NCI-H2196 (cell line): ENCODE measurements at regions not wholly inside any gene's neighbourhood (a gene's known extent, or its start where the extent isn't known, plus 50 kb on each side); places are given as distances from the start of the nearest gene placed in this dataset.
"Not testable (repeated sequence)": the region's sequence is repeated elsewhere in the genome, so short reads cannot be mapped to it uniquely, and the experiment has no call there.

Experiments used
- DNase-seq: peaks from one replicate; lab custom pipeline; 2025; ENCODE audit not compliant: unreplicated experiment; lab: John Stamatoyannopoulos, UW

DNA sequence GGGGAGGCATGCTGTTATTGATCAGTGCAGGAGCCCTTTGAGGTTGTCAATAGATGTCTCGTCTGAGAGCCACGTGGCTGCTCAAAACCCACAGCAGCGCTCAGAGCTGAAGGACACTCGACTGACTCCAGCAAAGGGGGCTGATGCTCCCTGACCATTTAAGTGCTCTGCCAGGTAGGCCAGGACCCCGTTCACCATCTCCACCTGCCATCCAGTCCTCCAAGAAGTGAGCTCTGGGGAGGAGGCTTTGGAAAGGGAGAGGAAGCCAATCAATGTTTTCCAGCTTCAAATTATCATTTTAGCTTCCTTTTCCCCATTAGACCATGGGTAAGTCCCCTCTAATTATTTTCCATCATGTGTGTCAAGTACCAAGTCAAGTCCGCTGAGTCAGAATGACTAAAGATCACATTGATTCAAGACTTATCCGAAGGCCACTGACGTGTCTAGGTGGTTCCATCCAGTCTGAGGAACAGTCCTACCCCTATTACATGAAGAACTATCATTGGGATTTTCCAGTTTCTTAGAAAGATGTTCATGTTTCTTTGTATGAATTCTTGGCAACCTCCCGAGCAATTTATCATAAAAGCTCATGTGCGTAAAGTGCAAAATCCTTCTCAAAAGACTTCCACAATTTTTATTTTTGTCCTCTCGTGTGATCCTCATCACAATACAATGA, 302.6 kb upstream of the LYZL1 start:
- DNase-seq = no peak

DNA sequence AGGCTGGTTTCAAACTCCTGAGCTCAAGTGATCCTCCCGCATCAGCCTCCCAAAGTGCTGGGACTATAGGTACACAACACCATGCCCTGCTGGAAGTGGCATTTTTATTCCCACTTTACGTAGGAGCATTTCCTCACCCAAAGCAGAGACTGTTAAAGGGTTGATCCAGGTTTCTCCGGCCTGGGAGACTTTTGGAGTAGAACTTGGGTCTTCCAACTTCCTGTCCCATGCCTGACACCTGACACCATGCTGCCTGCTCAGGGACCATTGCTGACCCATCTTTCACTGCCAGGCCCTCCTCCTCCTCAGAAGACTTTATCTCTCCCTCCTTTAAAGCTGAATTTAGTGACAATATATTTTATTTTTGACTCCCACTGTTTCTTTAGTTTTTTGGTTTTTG, 302.0 kb upstream of the LYZL1 start:
- DNase-seq = no peak

DNA sequence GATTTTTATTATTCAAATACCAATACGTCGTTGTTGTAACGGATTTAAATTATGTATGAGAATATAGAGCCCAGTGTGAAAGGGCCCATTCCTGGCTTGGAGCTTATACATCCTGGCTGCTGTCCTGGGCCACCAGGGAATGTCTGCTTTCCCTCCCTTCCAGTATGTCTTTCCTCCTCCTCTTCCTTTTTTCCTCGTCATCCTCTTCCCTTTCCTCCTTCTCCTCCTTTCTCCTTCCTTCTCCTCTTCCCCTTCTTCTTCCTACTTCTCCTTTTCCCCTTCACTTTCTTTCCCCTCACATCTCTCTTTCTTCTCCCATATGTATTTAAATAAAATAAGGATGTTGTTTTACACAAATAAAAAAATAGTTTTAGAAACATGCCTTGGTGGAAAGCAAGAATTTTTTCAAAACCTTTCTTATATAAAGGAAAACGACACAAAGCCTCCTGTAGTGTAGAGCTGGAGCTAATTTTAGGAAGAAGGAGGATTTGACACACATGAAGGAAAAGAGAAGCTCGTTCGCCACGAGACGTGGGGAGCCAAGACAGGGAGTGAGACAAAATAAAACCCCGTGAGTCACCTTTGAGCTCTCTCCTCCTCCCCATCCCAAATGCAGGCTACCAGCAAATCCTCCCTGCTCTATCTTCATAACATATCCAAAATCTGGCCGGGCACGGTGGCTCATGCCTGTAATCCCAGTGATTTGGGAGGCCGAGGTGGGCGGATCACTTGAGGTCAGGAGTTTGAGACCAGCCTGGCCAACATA, 301.1 kb upstream of the LYZL1 start:
- DNase-seq = no peak

DNA sequence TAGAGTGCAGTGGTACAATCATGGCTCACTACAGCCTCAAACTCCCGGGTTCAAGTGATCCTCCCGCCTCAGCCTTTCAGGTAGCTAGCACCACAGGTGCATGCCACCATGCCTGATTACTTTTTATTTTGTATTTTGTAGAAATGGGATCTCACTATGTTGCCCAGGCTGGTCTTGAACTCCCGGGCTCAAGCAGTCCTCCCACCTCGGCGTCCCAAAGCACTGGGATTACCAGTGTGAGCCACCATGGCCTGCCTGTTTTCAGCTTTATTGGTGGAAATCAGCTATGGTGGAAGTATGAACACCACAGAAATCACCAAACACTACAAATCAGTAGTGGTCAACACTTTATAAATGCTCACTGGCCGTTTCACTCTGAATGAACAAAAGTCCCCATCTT, 299.9 kb upstream of the LYZL1 start:
- no peak for DNase-seq

DNA sequence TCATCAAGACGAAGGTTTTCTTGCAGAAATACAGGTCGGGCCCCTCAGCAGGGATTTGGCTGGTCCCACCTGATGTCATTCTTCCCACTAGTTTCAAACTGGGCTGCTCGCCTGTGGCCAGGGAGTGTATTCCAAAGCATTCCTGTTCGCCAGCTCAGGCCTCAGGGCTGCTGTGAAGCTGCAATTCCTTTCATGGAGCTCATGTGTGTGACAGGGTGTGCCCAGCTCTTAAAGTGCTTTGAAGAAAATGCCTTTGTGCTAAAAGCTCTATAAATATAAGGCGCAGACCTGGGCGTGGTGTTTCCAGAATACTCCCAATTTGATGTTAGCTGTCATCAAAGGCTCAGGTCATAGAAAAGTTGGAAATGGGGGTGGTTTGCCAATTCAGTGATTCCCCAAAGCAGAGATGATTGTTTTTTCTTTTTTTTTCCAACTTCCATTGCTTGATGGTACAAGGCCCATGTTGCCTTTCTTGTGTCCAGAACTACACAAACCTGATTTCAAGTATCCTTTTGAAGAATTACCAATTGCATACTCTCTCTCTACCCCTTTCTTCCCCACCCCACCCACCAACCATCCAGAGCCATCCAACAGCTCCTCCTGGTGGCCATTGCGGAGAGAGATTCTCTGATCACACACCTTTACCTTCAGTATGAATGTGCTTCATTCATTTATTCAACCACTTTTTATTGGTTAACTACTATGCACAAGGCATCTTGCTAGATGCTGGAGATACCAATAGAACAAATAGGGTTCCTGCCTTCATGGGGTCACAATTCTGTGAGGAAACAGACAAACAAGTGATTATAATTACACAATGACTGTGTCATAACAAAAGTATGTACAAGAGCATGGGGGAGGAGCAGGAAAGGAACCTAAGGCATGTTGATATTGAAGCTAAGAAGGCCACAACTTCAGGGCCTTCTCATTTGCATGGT, 297.3 kb upstream of the LYZL1 start:
- DNase-seq = peak; percentile 45

DNA sequence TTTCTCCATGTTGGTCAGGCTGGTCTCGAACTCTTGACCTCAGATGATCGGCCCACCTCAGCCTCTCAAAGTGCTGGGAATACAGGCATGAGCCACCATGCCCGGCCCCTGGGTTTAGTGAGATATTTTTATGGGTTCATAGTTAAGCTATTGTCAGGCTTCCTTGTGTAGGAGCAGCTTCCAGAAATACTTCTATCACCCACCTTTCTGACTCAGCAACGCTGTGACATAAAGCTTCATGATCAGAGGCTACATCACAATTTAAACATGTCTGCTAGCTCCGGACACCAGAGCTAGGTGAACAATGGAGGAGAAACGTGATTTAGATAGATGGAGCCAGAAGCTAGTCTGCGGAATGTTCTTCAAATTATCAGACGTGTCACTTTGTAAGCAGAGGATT, 295.8 kb upstream of the LYZL1 start:
- no peak for DNase-seq

DNA sequence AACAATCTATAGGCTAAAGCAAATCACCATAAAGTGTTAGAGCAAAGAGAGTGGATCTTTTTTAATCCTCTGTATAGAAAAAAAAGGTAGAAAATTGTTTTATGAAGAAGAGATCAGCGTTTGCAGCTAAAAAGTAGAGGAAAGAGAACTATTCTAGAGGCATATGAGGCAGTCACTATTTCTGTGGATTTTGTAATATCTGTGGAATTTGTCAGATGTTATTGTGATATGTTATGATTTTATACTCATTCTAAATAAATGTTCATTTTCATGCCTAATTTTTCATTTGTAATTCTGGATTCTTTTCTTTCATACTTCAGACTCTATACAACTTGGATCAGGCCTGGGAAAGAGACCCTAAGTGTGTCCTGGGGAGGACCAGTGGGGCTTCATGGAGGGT, 295.0 kb upstream of the LYZL1 start:
- DNase-seq = no peak

DNA sequence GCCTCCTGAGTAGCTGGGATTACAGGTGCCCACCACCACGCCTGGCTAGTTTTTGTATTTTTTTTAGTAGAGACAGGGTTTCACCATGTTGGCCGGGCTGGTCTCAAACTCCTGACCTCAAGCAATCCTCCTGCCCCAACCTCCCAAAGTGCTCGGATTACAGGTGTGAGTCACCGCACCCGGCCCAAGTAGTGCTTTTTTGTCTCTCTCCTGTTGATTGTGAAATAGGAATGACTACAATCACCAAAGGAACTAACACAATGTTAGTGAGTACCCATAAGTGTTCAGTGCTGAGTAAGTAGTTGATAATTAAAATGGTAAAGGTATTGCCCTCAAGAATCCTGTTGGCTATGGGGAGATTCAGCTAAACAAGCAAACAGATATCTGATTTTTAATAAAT, 294.1 kb upstream of the LYZL1 start:
- not testable (repeated sequence) for DNase-seq

DNA sequence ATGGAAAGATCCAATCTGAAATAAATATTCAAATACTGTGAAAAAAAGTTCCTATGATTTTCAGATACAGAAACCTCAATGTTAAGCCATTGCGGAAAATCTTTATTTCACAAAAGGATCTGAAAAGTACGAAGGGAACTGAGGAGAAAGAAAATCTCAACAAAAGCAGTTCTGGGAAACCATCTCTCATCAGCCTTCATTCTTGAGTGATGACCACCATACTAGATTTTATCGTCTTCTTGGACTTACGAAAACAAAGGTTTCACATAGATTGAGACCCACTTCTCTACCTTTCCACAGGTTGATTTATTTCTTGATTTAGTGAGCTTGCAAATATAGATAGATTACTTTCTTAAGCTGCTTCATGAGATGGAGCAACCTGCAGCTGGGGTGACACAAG, 293.4 kb upstream of the LYZL1 start:
- DNase-seq = no peak

DNA sequence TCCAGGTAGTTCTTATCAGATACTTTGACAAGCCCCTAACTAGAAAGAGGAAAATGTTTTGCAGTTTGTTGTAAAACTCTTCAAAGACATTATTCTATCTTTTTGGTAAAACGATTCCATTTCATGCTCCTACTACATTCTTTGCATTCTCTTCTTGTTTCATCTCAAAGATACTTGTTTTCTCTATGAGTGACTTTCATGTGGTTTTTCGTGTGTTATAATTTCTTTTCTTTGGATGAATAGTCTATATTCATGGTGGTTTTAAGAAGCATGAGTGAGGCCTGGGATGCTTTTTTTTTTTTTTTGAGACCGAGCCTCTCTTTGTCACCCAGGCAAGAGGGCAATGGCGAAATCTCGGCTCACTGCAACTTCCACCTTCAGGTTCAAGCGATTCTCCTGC, 292.5 kb upstream of the LYZL1 start:
- DNase-seq = no peak

DNA sequence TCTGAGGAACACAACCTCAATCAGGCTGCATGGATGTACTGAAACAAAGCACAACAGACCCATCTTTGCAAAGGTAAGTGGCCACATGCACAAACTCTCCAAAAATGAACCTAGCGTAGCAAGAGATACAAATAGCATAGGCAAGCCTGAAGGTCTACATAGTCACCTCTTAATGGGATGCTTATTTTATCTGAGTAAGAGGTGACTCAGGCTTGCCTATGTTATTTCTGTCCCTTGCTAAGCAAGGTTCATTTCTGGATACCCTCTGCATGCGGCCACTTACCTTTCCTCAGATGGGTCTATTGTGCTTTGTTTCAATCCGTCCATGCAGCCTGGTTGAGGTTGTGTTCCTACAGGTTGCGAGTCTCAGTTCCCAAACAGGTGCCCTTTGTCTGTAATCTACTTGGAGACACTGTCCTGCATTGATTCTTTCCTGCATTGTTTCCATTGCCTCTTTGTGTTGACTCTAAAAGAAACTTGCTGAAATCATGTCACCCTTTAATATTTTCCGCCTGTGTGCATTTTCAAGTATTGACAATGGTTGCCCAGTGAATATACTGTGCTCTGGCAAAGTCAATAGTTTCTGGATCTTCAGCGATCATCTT, 291.8 kb upstream of the LYZL1 start:
- no peak for DNase-seq

DNA sequence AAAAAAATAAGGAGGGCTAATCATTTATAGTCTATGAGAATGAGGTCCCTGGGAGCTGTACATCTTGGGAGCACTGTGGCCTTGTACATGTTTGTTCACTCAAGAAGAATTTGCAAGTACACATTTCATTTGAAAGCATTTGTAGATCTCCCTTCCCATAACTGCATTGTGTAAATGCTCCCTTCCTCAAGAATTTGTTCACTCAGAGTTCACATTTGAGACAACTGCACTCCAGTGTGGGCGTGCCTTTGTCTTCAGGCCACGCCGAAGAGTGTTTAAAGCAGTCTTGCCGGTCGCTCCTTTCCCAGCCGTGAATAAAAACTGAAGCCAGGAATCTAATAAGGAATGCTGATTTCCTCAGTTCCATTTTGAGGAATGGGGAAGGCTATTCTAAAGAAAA, 291.1 kb upstream of the LYZL1 start:
- DNase-seq = no peak

DNA sequence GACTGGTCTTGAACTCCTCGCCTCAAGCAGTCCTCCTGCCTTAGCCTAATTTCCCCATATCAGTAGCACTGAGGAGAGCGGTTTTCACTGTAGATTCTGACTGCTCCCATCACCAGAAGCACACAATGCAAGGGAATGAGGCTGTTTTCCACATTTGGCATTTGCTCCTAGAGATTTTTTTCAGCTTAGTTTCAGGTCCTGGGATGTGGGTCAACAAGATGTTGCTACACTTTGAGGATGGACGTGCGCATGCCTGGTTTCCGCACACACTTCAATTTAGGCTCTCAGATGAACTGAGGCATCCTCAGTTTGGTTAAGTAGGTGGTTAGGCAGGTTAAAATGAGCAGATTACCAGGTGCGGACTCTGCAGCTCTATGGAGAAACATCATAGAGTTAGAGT, 287.1 kb upstream of the LYZL1 start:
- DNase-seq = no peak

DNA sequence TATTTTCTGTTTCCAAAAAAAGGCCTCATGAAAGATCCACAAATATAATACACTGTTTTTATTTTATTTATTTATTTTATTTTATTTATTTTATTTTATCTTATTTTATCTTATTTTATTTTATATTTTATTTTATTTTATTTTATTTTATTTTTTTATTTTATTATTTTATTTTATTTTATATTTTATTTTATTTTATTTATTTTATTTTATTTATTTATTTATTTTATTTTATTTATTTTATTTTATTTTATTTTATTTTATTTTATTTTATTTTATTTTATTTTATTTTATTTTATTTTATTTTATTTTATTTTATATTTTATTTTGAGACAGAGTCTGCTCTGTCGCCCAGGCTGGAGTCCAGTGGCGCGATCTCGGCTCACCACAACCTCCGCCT, 285.9 kb upstream of the LYZL1 start:
- DNase-seq = not testable (repeated sequence)

DNA sequence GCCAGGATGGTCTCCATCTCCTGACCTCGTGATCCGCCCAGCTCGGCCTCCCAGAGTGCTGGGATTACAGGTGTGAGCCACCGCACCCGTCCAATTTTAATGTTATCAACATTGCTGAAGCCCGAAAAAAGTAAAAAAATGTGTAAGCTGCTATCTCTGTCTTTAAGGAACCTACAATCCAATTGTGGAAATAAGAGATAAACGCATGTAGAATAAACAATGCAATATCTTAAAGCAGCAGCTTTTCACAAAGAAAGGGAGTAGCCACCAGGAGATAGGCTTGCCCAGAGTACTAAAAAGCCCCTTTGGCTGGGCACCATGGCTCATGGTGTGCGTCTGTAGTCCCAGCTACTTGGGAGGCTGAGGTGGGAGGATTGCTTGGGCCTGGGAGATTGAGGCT, 282.9 kb upstream of the LYZL1 start:
- no peak for DNase-seq

DNA sequence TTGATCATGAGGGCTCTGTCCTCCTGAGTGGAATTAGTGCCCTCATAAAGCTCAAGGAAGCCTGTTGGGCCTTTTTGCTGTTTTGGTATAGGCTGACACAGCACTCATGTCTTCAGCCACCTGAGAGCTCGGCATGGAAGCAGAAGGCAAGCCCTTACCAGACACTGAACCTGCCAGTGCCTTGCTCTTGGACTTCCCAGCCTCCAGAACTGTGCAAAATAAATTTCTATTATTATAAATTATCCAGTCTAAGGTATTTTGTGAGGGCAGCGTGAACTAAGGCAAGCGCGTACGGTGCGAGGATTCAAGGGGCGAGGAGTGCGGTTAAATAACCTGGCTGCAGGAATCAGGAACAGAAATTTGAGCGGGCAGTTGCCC, 281.5 kb upstream of the LYZL1 start:
- DNase-seq = no peak

DNA sequence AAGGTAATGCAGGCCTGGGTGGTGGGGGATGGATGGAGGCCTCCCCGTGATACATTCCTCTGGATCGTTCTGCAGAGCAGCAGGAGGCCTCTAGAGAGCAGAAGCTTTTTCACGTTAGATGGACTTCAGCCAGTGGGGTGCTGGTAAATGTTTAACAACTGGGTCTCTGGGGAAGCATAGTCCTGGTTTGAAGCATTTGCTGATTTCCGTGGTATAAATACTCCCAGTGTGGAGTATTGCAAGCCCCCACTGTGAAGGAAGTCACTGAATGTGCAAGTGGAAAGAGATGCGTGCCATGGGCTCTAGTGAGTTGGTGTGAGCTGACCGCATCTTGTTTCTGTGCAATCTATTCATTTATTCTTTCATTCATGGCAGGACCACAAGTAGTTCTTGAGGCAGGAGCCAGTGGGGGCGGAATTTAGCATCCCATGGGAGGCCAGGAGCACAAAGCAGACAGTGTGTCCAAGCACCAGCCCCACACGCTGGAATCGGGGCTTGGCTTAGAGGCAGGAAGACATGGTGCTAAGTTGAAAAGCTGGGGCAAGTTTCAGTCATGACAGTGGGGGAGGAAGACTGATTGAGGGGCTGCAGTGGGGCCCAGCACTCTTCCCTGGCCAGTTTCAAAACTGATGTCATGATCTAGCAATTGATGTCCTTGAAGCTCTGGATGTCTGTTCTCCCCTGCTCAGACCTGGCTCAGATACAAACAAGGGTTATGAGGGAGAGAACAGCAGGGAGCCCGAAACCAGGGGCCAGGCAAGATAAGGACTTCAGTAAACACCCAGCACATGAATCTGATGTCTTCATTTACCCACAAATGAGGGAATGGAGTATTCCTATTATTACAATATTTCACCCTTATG, 280.9 kb upstream of the LYZL1 start:
- DNase-seq = no peak

DNA sequence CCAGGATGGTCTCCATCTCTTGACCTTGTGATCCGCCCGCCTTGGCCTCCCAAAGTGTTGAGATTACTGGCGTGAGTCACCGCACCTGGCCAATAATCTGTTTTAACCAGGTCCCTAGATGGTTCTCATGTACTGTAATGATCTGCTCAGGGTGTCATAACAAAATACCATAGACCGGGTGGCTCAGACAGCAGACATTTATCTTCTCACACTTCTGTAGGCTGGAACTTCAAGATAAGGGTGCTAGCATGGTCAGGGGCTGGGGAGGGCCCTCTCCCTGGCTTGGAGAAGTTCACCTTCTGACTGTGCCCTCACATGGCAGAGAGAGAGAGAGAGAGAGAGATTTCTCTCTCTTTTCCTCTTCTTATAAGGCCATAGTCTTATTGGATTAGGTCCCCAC, 279.4 kb upstream of the LYZL1 start:
- no peak for DNase-seq

DNA sequence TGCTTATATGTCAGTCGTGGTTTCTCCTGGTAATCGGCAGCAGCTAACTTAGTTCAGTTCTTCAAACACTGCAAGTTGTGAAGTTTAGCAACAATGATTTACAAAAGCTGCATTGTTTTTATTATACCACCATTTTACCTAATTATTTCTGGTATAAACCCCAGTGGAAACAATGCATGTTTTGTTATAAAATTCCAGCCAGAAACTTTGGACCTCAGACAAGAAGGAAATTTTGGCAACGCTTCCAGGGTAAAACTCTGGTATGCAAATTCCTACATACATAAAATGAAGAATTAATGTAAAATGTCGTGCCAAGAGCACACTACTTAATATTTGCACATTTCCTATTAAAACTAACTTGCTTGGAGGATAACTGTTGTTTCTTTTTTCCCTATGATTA, 277.4 kb upstream of the LYZL1 start:
- DNase-seq = no peak

DNA sequence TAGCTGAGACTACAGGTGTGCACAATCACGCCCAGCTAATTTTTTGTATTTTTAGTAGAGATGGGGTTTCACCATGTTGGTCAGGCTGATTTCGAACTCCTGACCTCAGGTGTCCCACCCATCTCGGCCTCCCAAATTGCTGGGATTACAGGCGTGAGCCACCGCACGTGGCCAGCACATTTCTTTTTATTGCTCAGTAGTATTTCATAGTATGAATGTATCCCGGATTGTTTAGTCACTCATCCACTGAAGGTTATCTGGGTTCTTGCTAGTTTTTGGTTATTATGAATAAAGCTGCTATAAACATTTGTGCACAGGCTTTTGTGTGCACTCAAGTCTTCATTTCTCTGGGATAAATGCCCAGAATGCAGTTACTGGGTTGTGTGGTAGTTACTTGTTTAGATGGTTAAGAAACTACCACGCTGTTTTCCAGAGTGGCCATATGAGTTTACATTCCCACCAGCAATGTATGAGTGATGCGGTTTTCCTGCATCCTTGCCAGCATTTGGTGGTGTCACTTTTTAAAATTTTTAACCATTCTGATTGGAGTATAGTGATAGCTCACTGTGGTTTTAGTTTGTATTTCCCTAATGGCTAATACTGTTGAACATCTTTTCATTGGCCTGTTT, 275.8 kb upstream of the LYZL1 start:
- DNase-seq = no peak
